IMR-90 (cell line): ENCODE measurements at regions not wholly inside any gene's neighbourhood (a gene's known extent, or its start where the extent isn't known, plus 50 kb on each side); places are given as distances from the start of the nearest gene placed in this dataset.

Experiments used
- ATAC-seq: fragments of 200-7000 bp; cut with Tn5 transposase; 2 replicates; pipeline ENCODE4 v1.9.1; 2020; ENCODE audit warnings: low read depth, mild to moderate bottlenecking, moderate library complexity
- BruUV-seq: library from RNA; stranded (reverse); fragments of 400-500 nt; replicated peaks from 2 replicates; lab custom pipeline; 2021; lab: Mats Ljungman, UMichigan
- CTCF ChIA-PET: fragments of 300-600 bp; formaldehyde crosslinking; extraction: SDS; loops from one replicate; lab custom pipeline; 2021; ENCODE audit warnings: antibody characterized with exemption; lab: Yijun Ruan, JAX
- POLR2A ChIA-PET: fragments of 300-600 bp; sonication (Branson Sonifier 250); formaldehyde crosslinking; loops from one replicate; lab custom pipeline; 2022; ENCODE audit warnings: antibody characterized with exemption; ENCODE audit not compliant: unreplicated experiment; lab: Charles Lee
- DNase-seq: peaks from one replicate; pipeline ENCODE4 v3.0.0; 2013
- H2AFZ ChIP-seq: replicated peaks from 2 replicates; pipeline ENCODE3; 2013; ENCODE audit warnings: low read length, mild to moderate bottlenecking; ENCODE audit not compliant: poor library complexity
- H2AK5ac ChIP-seq: 2 replicates; pipeline ENCODE4 v1.6.1; 2013; ENCODE audit warnings: low read depth, low read length, inconsistent platforms
- H2AK9ac ChIP-seq: replicated peaks from 2 replicates; pipeline ENCODE3; 2013; ENCODE audit warnings: mild to moderate bottlenecking, low read depth, low read length, moderate library complexity; ENCODE audit not compliant: poor library complexity
- H2BK120ac ChIP-seq: 2 replicates; pipeline ENCODE4 v1.6.1; 2013; ENCODE audit warnings: low read depth, low read length, inconsistent platforms
- H2BK15ac ChIP-seq: 3 replicates; pipeline ENCODE4 v1.6.1; 2013; ENCODE audit warnings: low read depth, low read length, inconsistent platforms
- H2BK20ac ChIP-seq: 2 replicates; pipeline ENCODE4 v1.6.1; 2013; ENCODE audit warnings: low read depth, mild to moderate bottlenecking, inconsistent platforms, low read length, moderate library complexity
- H2BK5ac ChIP-seq: 2 replicates; pipeline ENCODE4 v1.6.1; 2013; ENCODE audit warnings: mild to moderate bottlenecking, low read depth, low read length, inconsistent platforms; ENCODE audit not compliant: poor library complexity, severe bottlenecking
- H3K14ac ChIP-seq: replicated peaks from 2 replicates; pipeline ENCODE4 v1.6.1; 2013; ENCODE audit warnings: low read depth, low read length, inconsistent platforms
- H3K18ac ChIP-seq: 2 replicates; pipeline ENCODE4 v1.6.1; 2013; ENCODE audit warnings: low read depth, low read length, control low read depth
- H3K23ac ChIP-seq: 2 replicates; pipeline ENCODE4 v1.6.1; 2013; ENCODE audit warnings: low read depth, low read length, inconsistent platforms
- H3K27ac ChIP-seq: 2 replicates; pipeline ENCODE4 v1.5.1; 2013; ENCODE audit warnings: mild to moderate bottlenecking, control low read depth, low read length; ENCODE audit not compliant: insufficient read depth
- H3K27me3 ChIP-seq: 2 replicates; pipeline ENCODE4 v1.6.1; 2013; ENCODE audit warnings: low read length; ENCODE audit not compliant: control insufficient read depth, insufficient read depth
- H3K36me3 ChIP-seq: 2 replicates; pipeline ENCODE4 v1.6.1; 2013; ENCODE audit warnings: low read length, mixed read lengths; ENCODE audit not compliant: control insufficient read depth, insufficient read depth
- H3K4ac ChIP-seq: 2 replicates; pipeline ENCODE4 v1.6.1; 2013; ENCODE audit warnings: low read depth, low read length, inconsistent platforms
- H3K4me1 ChIP-seq: 2 replicates; pipeline ENCODE4 v1.6.1; 2013; ENCODE audit warnings: low read length, mixed read lengths; ENCODE audit not compliant: control insufficient read depth, insufficient read depth
- H3K4me2 ChIP-seq: 2 replicates; pipeline ENCODE4 v1.6.1; 2013; ENCODE audit warnings: low read depth, mild to moderate bottlenecking, control low read depth, low read length, moderate library complexity
- H3K4me3 ChIP-seq: 2 replicates; pipeline ENCODE4 v1.5.1; 2013; ENCODE audit warnings: low read depth, mild to moderate bottlenecking, control low read depth, low read length, moderate library complexity; ENCODE audit not compliant: insufficient read depth
- H3K56ac ChIP-seq: 2 replicates; pipeline ENCODE4 v1.6.1; 2013; ENCODE audit warnings: low read length, inconsistent platforms; ENCODE audit not compliant: insufficient read depth; ENCODE audit errors: extremely low read depth
- H3K79me1 ChIP-seq, 2 experiments: 2 replicates each; pipeline ENCODE4 v1.6.1; 2013; ENCODE audit warnings: low read length in 2 of 2, inconsistent platforms in 1 of 2, low read depth in 1 of 2
- H3K9ac ChIP-seq: 2 replicates; pipeline ENCODE4 v1.6.1; 2013; ENCODE audit warnings: low read depth, low read length, control low read depth
- H3K9me1 ChIP-seq: 2 replicates; pipeline ENCODE4 v1.6.1; 2013; ENCODE audit warnings: low read length, inconsistent platforms; ENCODE audit not compliant: insufficient read depth
- H3K9me3 ChIP-seq: 2 replicates; pipeline ENCODE4 v1.6.1; 2013; ENCODE audit warnings: low read length; ENCODE audit not compliant: control insufficient read depth, insufficient read depth
- H4K20me1 ChIP-seq: 2 replicates; pipeline ENCODE4 v1.6.1; 2013; ENCODE audit warnings: low read length, inconsistent platforms; ENCODE audit not compliant: insufficient read depth
- H4K5ac ChIP-seq: 2 replicates; pipeline ENCODE4 v1.6.1; 2013; ENCODE audit warnings: mild to moderate bottlenecking, low read depth, low read length, control low read depth
- H4K8ac ChIP-seq, 2 experiments: 2 replicates each; pipeline ENCODE4 v1.6.1; 2013; ENCODE audit warnings: low read depth in 2 of 2, low read length in 2 of 2, control low read depth in 1 of 2, inconsistent platforms in 1 of 2
- H4K91ac ChIP-seq: 2 replicates; pipeline ENCODE4 v1.6.1; 2013; ENCODE audit warnings: low read depth, low read length, inconsistent platforms; ENCODE audit not compliant: insufficient read depth
- BHLHE40 ChIP-seq: fragments of 150-350 bp; IDR thresholded peaks from 2 replicates; pipeline ENCODE4 v1.6.1; 2016; ENCODE audit warnings: mild to moderate bottlenecking, low read depth, low read length
- CHD1 ChIP-seq: IDR thresholded peaks from 2 replicates; pipeline ENCODE4 v1.6.1; 2012; ENCODE audit warnings: low read depth, low read length, improper control_type of control experiment
- FOS ChIP-seq: fragments of 150-350 bp; IDR thresholded peaks from 2 replicates; pipeline ENCODE4 v1.6.1; 2016; ENCODE audit warnings: low read depth, low read length
- MAFK ChIP-seq: IDR thresholded peaks from 2 replicates; pipeline ENCODE4 v1.6.1; 2012; ENCODE audit warnings: low read depth, low read length, improper control_type of control experiment
- MAZ ChIP-seq: IDR thresholded peaks from 2 replicates; pipeline ENCODE4 v1.6.1; 2012; ENCODE audit warnings: low read depth, mild to moderate bottlenecking, low read length, improper control_type of control experiment, moderate library complexity, borderline replicate concordance
- MXI1 ChIP-seq: IDR thresholded peaks from 2 replicates; pipeline ENCODE4 v1.6.1; 2012; ENCODE audit warnings: low read depth, mild to moderate bottlenecking, low read length, moderate library complexity, borderline replicate concordance
- NFE2L2 ChIP-seq: fragments of 150-350 bp; IDR thresholded peaks from 2 replicates; pipeline ENCODE4 v1.6.1; 2016; ENCODE audit warnings: low read depth, mild to moderate bottlenecking, low read length
- RAD21 ChIP-seq: IDR thresholded peaks from 2 replicates; pipeline ENCODE4 v1.6.1; 2012; ENCODE audit warnings: low read length, improper control_type of control experiment
- RCOR1 ChIP-seq: IDR thresholded peaks from 2 replicates; pipeline ENCODE4 v1.6.1; 2012; ENCODE audit warnings: mild to moderate bottlenecking, low read length, improper control_type of control experiment; ENCODE audit not compliant: insufficient replicate concordance
- RFX5 ChIP-seq: IDR thresholded peaks from 2 replicates; pipeline ENCODE4 v1.8.0; 2012; ENCODE audit warnings: low read depth, mild to moderate bottlenecking, low read length, moderate library complexity
- SMC3 ChIP-seq: fragments of 150-350 bp; IDR thresholded peaks from 2 replicates; pipeline ENCODE4 v1.6.1; 2016; ENCODE audit warnings: low read depth, mild to moderate bottlenecking, antibody characterized with exemption, low read length, moderate library complexity
- WGBS, 2 experiments: methylation state at CpG; one replicate each; pipeline versions ENCODE4 v1.1.5 to v1.1.7; 2013; ENCODE audit warnings: missing lambda C conversion rate in 2 of 2; ENCODE audit not compliant: insufficient read length in 1 of 2; ENCODE audit errors: extremely low coverage in 2 of 2; 5-methylcytosine and 5-hydroxymethylcytosine counted together
- dilution Hi-C: fragments of 300-500 bp; cut with HindIII; formaldehyde crosslinking; loops from one replicate; pipeline ENCODE4 v1.14.3; 2018; ENCODE audit warnings: low sequenced_read_pairs; ENCODE audit not compliant: unreplicated experiment
- in situ Hi-C: fragments of 300-500 bp; cut with MboI; formaldehyde crosslinking; loops from 3 replicates; pipeline ENCODE4 v1.14.3; 2019; ENCODE audit warnings: low sequenced_read_pairs, inconsistent platforms, mixed read lengths
- intact Hi-C: fragments of 100-400 bp; cut with micrococcal nuclease; formaldehyde crosslinking; loops from 2 replicates; pipeline ENCODE4 v1.10.0; 2022
- TF ChIP-seq, protein P1 (sequence below): fragments of 150-350 bp; IDR thresholded peaks from 2 replicates; pipeline ENCODE4 v1.6.1; 2017; ENCODE audit warnings: mild to moderate bottlenecking, antibody characterized with exemption, low read length, low read depth
- TF ChIP-seq, protein P2 (sequence below): fragments of 150-350 bp; IDR thresholded peaks from 2 replicates; pipeline ENCODE4 v1.6.1; 2016; ENCODE audit warnings: low read depth, mild to moderate bottlenecking, low read length, moderate library complexity, borderline replicate concordance
- TF ChIP-seq, protein P3 (sequence below): conservative IDR thresholded peaks from 2 replicates; pipeline ENCODE4 v1.5.1; 2012; ENCODE audit warnings: mild to moderate bottlenecking, low read depth, low read length, improper control_type of control experiment

DNA sequence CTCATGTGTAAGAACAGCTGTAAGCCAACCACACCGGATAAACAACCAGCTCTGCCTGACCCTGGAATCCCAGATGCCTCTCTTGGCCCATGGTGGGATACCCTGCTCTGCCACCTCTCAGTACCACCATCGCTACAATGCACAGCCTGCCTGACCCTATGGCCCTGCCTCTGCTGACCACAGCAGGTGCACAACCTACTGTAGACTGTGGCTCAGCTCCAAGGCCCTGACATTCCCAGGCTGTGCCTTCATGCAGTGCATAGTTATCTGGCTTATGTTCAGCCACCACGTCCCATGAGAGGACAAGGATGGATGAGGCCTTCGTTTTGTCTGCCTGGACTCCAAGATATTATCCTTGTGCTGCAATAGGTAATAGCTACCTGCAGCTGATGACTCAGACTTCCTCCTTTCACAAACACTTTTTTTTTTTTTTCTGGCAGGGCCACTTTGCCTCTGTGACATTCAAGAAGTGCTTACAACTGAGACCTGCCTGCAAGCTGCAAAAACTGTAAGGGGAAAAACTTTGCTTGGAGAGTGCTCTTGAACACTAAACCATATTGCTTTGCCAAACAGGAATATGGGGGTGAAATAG lies 177.7 kb downstream of the URB2 start:
- no CpG with 5 or more reads among the region's 4 CpGs for WGBS, 2 experiments
- TF ChIP-seq MAZ, result no peak
- TF ChIP-seq, protein P1, sequence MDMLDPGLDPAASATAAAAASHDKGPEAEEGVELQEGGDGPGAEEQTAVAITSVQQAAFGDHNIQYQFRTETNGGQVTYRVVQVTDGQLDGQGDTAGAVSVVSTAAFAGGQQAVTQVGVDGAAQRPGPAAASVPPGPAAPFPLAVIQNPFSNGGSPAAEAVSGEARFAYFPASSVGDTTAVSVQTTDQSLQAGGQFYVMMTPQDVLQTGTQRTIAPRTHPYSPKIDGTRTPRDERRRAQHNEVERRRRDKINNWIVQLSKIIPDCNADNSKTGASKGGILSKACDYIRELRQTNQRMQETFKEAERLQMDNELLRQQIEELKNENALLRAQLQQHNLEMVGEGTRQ, result no peak
- no peak for TF ChIP-seq SMC3
- no peak for TF ChIP-seq CHD1
- TF ChIP-seq NFE2L2, result no peak
- no peak for TF ChIP-seq BHLHE40
- TF ChIP-seq MXI1, result no peak
- TF ChIP-seq RFX5, result no peak
- TF ChIP-seq, protein P2, sequence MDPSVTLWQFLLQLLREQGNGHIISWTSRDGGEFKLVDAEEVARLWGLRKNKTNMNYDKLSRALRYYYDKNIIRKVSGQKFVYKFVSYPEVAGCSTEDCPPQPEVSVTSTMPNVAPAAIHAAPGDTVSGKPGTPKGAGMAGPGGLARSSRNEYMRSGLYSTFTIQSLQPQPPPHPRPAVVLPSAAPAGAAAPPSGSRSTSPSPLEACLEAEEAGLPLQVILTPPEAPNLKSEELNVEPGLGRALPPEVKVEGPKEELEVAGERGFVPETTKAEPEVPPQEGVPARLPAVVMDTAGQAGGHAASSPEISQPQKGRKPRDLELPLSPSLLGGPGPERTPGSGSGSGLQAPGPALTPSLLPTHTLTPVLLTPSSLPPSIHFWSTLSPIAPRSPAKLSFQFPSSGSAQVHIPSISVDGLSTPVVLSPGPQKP, result no peak
- TF ChIP-seq FOS, result no peak
- TF ChIP-seq RCOR1, result no peak
- no peak for TF ChIP-seq MAFK
- TF ChIP-seq, protein P3, sequence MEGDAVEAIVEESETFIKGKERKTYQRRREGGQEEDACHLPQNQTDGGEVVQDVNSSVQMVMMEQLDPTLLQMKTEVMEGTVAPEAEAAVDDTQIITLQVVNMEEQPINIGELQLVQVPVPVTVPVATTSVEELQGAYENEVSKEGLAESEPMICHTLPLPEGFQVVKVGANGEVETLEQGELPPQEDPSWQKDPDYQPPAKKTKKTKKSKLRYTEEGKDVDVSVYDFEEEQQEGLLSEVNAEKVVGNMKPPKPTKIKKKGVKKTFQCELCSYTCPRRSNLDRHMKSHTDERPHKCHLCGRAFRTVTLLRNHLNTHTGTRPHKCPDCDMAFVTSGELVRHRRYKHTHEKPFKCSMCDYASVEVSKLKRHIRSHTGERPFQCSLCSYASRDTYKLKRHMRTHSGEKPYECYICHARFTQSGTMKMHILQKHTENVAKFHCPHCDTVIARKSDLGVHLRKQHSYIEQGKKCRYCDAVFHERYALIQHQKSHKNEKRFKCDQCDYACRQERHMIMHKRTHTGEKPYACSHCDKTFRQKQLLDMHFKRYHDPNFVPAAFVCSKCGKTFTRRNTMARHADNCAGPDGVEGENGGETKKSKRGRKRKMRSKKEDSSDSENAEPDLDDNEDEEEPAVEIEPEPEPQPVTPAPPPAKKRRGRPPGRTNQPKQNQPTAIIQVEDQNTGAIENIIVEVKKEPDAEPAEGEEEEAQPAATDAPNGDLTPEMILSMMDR, result no peak
- no peak for TF ChIP-seq RAD21
- ChIA-PET CTCF (no interaction called here), POLR2A (no interaction called here)
- in situ Hi-C loops (no loop called here), dilution Hi-C loops (no loop called here), intact Hi-C loops (no loop called here)
- no peak overlapping the region for H2AK9ac ChIP-seq
- H2BK5ac ChIP-seq, result no peak overlapping the region
- no peaks in the 10 kb centered on the region for H3K4me1 ChIP-seq
- H3K18ac ChIP-seq, result no peak overlapping the region
- no peaks in the 10 kb centered on the region for H3K79me1 ChIP-seq
- no peak overlapping the region for H3K4ac ChIP-seq
- H4K8ac ChIP-seq, result no peak overlapping the region
- H3K56ac ChIP-seq, result no peak overlapping the region
- H2AFZ ChIP-seq, result no peak overlapping the region
- H3K14ac ChIP-seq, result no peak overlapping the region
- H3K9me3 ChIP-seq, result 0 out of 2 replicates have a peak, but pooled peaks cover 2% of the 10 kb centered on the region
- H3K9me1 ChIP-seq, result no peaks in the 10 kb centered on the region
- no peak overlapping the region for H3K9ac ChIP-seq
- H3K4me3 ChIP-seq, result no peak overlapping the region
- no peak overlapping the region for H3K23ac ChIP-seq
- no peaks in the 10 kb centered on the region for H3K27me3 ChIP-seq
- no peak for ATAC-seq
- H2BK20ac ChIP-seq, result no peak overlapping the region
- no peak overlapping the region for H2AK5ac ChIP-seq
- H4K91ac ChIP-seq, result no peak overlapping the region
- H3K36me3 ChIP-seq, result no peaks in the 10 kb centered on the region
- no peak overlapping the region for H3K4me2 ChIP-seq
- no peak overlapping the region for H3K27ac ChIP-seq
- H4K5ac ChIP-seq, result no peak overlapping the region
- BruUV-seq, result no TSS peak
- H2BK120ac ChIP-seq, result no peak overlapping the region
- no peak for DNase-seq
- H2BK15ac ChIP-seq, result no peak overlapping the region
- no peaks in the 10 kb centered on the region for H4K20me1 ChIP-seq
